ENCODE measurements at regions not wholly inside any gene's neighbourhood (a gene's known extent, or its start where the extent isn't known, plus 50 kb on each side); places are given as distances from the start of the nearest gene placed in this dataset.

DNA sequence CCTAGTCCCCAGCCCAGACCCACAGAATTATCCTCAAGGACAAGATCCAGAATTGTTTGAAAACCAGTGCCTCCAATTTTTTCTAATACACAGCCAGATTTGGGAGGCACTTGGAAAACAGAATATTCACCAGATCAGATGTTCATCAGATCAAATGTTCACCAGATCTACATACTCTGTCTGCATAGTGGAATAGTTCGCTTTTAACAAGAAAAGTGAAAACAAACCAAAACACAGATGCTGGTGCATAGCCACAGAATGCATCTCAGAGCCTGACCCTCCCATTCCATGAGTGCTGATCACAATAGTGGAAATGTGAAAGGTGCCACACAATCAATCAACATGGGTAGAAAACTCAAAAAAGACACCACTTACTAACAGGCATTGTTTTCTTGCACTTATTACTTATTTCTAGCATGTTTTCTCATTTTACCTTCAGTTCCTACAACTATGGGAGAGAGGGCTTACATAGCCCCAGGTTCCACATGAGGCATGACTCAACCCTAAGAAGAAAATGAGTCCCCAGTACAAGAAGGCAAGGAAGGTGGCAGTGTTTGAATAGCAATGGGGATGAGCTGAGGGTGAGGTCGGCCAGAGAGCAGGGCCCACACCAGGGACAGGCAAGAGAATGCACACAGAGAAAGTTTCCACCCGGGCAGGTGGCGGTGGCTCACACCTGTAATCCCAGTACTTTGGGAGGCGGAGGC lies 432.7 kb upstream of the NFE2L3 start:
- TF ChIP-seq, protein P1, sequence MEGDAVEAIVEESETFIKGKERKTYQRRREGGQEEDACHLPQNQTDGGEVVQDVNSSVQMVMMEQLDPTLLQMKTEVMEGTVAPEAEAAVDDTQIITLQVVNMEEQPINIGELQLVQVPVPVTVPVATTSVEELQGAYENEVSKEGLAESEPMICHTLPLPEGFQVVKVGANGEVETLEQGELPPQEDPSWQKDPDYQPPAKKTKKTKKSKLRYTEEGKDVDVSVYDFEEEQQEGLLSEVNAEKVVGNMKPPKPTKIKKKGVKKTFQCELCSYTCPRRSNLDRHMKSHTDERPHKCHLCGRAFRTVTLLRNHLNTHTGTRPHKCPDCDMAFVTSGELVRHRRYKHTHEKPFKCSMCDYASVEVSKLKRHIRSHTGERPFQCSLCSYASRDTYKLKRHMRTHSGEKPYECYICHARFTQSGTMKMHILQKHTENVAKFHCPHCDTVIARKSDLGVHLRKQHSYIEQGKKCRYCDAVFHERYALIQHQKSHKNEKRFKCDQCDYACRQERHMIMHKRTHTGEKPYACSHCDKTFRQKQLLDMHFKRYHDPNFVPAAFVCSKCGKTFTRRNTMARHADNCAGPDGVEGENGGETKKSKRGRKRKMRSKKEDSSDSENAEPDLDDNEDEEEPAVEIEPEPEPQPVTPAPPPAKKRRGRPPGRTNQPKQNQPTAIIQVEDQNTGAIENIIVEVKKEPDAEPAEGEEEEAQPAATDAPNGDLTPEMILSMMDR (IDR thresholded peaks at IDR 0.05): no peak
- TF ChIP-seq POLR2A (IDR thresholded peaks at IDR 0.05): no peak
